Activated CD8-positive, alpha-beta T cell treated with anti-CD3 and anti-CD28 coated beads for 36 hours (primary cell): ENCODE measurements at regions not wholly inside any gene's neighbourhood (a gene's known extent, or its start where the extent isn't known, plus 50 kb on each side); places are given as distances from the start of the nearest gene placed in this dataset.

ENCODE experiments used
- ATAC-seq: fragments of 200-7000 bp; cut with Tn5 transposase; one replicate; pipeline ENCODE4 v1.10.0; 2021; ENCODE audit warnings: mild to moderate bottlenecking, moderate library complexity
- CTCF ChIA-PET: fragments of 350-600 bp; sonication (Branson Sonifier 250); formaldehyde crosslinking; loops from one replicate; lab custom pipeline; 2021; ENCODE audit warnings: antibody characterized with exemption; lab: Charles Lee
- POLR2A ChIA-PET: fragments of 350-600 bp; sonication (Branson Sonifier 250); formaldehyde crosslinking; loops from one replicate; lab custom pipeline; 2021; ENCODE audit warnings: antibody characterized with exemption; lab: Charles Lee
- DNase-seq: peaks from one replicate; pipeline ENCODE4 v3.0.0-alpha.2; 2020
- H3K27ac Mint-ChIP-seq: one replicate; pipeline ENCODE4 v1.8.0; 2021; ENCODE audit warnings: mild to moderate bottlenecking, mixed read lengths
- H3K27me3 Mint-ChIP-seq: one replicate; pipeline ENCODE4 v1.8.0; 2021; ENCODE audit warnings: mixed read lengths
- H3K36me3 Mint-ChIP-seq: one replicate; pipeline ENCODE4 v1.8.0; 2021; ENCODE audit warnings: low read depth, mixed read lengths
- H3K4me1 Mint-ChIP-seq: one replicate; pipeline ENCODE4 v1.8.0; 2021; ENCODE audit warnings: low read depth, mixed read lengths
- H3K4me3 Mint-ChIP-seq: one replicate; pipeline ENCODE4 v1.8.0; 2021; ENCODE audit warnings: mild to moderate bottlenecking, moderate library complexity, mixed read lengths
- H3K9me3 Mint-ChIP-seq: one replicate; pipeline ENCODE4 v1.8.0; 2021; ENCODE audit warnings: mixed read lengths
- intact Hi-C: fragments of 100-400 bp; cut with micrococcal nuclease; formaldehyde crosslinking; loops from one replicate; pipeline ENCODE4 v1.10.0; 2022
- TF ChIP-seq, protein P1 (sequence below): fragments of 200-600 bp; IDR thresholded peaks from one replicate; pipeline ENCODE4 v1.8.0; 2022; ENCODE audit warnings: antibody characterized with exemption, mild to moderate bottlenecking

DNA sequence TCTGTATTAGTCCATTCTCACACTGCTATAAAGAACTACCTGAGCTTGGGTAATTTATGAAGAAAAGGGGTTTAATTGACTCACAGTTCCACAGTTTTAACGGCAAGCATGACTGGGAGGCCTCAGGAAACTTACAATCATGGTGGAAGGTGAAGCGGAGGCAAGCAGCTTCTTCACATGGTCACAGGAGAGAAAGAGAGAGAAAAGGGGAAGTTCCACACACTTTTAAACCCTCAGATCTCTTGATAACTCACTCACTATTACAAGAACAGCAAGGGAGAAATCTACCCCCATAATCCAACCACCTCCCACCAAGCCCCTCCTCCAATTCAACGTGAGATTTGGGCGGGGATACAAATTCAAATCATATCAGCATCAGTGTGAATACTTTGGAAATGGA lies 133.4 kb upstream of the SLC30A5 start:
- no peak overlapping the region for H3K27ac Mint-ChIP-seq
- TF ChIP-seq, protein P1, sequence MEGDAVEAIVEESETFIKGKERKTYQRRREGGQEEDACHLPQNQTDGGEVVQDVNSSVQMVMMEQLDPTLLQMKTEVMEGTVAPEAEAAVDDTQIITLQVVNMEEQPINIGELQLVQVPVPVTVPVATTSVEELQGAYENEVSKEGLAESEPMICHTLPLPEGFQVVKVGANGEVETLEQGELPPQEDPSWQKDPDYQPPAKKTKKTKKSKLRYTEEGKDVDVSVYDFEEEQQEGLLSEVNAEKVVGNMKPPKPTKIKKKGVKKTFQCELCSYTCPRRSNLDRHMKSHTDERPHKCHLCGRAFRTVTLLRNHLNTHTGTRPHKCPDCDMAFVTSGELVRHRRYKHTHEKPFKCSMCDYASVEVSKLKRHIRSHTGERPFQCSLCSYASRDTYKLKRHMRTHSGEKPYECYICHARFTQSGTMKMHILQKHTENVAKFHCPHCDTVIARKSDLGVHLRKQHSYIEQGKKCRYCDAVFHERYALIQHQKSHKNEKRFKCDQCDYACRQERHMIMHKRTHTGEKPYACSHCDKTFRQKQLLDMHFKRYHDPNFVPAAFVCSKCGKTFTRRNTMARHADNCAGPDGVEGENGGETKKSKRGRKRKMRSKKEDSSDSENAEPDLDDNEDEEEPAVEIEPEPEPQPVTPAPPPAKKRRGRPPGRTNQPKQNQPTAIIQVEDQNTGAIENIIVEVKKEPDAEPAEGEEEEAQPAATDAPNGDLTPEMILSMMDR, result no peak
- intact Hi-C loops, result loop anchor here (5.0 kb wide), 1 partner anchor 678 kb away; no protein-coding TSS in a partner anchor
- CTCF ChIA-PET, result no interaction called here
- H3K9me3 Mint-ChIP-seq, result no peaks in the 10 kb centered on the region
- H3K36me3 Mint-ChIP-seq, result no peaks in the 10 kb centered on the region
- ATAC-seq, result no peak
- DNase-seq, result no peak
- no peaks in the 10 kb centered on the region for H3K27me3 Mint-ChIP-seq
- H3K4me1 Mint-ChIP-seq, result no peaks in the 10 kb centered on the region
- no peak overlapping the region for H3K4me3 Mint-ChIP-seq
- POLR2A ChIA-PET, result no interaction called here

DNA sequence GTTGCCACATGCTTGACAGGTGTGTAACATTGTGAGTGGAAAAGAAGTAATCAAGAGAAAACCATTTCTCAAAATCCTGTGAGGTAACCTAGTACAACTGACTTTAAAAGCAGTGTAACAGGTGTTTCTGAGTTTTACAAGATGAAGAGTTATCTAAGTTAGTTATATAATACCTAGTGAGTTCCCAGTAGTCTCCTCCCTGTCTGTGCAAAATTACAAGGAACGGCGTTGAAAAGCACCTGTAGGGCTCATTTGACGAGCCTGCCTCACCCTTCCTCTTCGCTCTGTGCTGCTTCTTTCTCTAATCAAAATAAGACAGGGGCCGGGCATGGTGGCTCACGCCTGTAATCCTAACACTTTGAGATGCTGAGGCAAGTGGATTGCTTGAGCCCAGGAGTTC lies 132.9 kb upstream of the SLC30A5 start:
- H3K27me3 Mint-ChIP-seq, result no peaks in the 10 kb centered on the region
- TF ChIP-seq, protein P1, result no peak
- POLR2A ChIA-PET, result no interaction called here
- H3K27ac Mint-ChIP-seq, result no peak overlapping the region
- no peak for DNase-seq
- no peaks in the 10 kb centered on the region for H3K9me3 Mint-ChIP-seq
- no peaks in the 10 kb centered on the region for H3K36me3 Mint-ChIP-seq
- H3K4me3 Mint-ChIP-seq, result no peak overlapping the region
- CTCF ChIA-PET, result no interaction called here
- intact Hi-C loops, result loop anchor here (5.0 kb wide), 1 partner anchor 679 kb away; no protein-coding TSS in a partner anchor
- no peaks in the 10 kb centered on the region for H3K4me1 Mint-ChIP-seq
- ATAC-seq, result no peak

DNA sequence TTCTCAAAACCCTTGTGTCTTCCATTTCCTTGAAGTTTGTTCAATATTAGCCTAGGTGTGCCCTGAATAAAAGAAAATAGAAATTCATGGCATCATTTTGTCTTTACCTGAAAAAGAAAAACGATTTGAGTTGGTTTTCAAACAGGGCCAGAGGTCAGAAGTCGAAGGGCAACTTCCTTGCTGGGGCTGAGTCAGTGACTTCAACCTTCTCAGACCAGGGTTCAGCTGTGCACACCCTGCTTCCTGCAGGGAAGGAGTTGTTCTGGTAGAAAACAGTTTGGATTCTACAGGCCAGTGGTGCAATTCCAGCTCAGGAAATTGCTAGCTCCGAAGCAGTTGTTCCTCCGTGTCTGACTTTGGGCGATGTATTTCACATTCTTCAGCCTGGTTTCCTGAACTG lies 132.1 kb upstream of the SLC30A5 start:
- DNase-seq (no peak), ATAC-seq (no peak)
- CTCF ChIA-PET, result no interaction called here
- POLR2A ChIA-PET, result no interaction called here
- Mint-ChIP-seq H3K27ac (no peak overlapping the region), H3K9me3 (no peaks in the 10 kb centered on the region), H3K27me3 (no peaks in the 10 kb centered on the region), H3K4me3 (no peak overlapping the region), H3K36me3 (no peaks in the 10 kb centered on the region), H3K4me1 (no peaks in the 10 kb centered on the region)
- TF ChIP-seq, protein P1, result no peak
- intact Hi-C loops, result loop anchor here (5.0 kb wide), 1 partner anchor 679 kb away; no protein-coding TSS in a partner anchor

DNA sequence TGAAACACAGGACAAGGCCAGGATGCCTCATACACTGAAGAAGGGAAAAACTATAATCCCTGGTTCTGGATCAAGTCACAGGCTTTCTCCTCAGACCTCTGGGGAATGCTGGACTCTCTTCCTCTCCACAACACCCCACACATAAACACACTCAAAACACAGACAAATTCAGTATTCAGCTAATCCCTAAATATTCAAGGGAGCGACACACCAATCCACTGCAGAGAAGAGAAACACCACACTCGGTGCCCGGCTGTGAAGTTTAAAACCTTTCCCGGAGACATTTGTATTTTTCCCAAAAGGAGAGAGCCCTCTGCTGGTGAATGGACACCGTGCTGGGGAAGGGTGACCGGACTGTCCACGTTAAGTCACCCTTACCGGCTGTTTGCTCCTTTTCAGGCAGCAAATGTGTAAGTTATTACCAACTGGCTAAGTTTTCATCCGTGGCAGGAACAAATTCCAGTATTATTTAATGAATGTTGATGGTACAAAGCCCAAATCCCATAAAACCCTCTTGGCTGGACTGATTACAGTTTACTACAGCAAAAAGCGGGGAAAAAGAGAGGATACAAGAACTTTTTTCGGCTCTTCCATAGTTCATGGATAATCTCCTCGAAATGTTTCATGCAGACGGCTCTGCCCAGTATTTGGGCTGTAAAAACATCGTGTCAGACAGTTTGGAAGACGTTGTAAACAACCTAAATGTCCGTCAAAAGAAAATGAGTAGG lies 130.9 kb upstream of the SLC30A5 start:
- ChIA-PET POLR2A (no interaction called here), CTCF (no interaction called here)
- Mint-ChIP-seq H3K36me3 (no peaks in the 10 kb centered on the region), H3K4me1 (no peaks in the 10 kb centered on the region), H3K27ac (no peak overlapping the region), H3K27me3 (no peaks in the 10 kb centered on the region), H3K9me3 (no peaks in the 10 kb centered on the region), H3K4me3 (no peak overlapping the region)
- intact Hi-C loops, result loop anchor here (5.0 kb wide), 1 partner anchor 681 kb away; no protein-coding TSS in a partner anchor
- TF ChIP-seq, protein P1, result peak; percentile 55
- ATAC-seq, result no peak
- peak; percentile 29 for DNase-seq

DNA sequence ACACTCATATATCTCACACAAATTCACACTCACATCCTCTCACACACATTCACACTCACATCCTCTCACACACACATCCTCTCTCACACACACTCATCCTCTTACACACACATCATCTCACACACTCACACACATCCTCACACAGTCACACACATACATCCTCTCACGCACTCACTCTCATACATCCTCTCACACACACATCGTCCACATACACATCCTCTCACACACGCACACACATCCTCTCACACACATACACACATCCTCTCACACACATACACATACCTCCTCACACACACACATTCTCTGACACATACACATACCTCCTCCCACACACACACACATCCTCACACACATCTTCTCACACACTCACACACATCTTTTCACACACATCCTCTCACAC lies 129.1 kb upstream of the SLC30A5 start:
- H3K27me3 Mint-ChIP-seq, result no peaks in the 10 kb centered on the region
- DNase-seq, result no peak
- no peak for ATAC-seq
- H3K36me3 Mint-ChIP-seq, result no peaks in the 10 kb centered on the region
- intact Hi-C loops, result loop anchor here (5.0 kb wide), 1 partner anchor 682 kb away; no protein-coding TSS in a partner anchor
- H3K9me3 Mint-ChIP-seq, result no peaks in the 10 kb centered on the region
- TF ChIP-seq, protein P1, result no peak
- H3K4me3 Mint-ChIP-seq, result no peak overlapping the region
- CTCF ChIA-PET, result no interaction called here
- no peaks in the 10 kb centered on the region for H3K4me1 Mint-ChIP-seq
- no peak overlapping the region for H3K27ac Mint-ChIP-seq
- POLR2A ChIA-PET, result no interaction called here
